ENCODE measurements at regions not wholly inside any gene's neighbourhood (a gene's known extent, or its start where the extent isn't known, plus 50 kb on each side); places are given as distances from the start of the nearest gene placed in this dataset.

DNA sequence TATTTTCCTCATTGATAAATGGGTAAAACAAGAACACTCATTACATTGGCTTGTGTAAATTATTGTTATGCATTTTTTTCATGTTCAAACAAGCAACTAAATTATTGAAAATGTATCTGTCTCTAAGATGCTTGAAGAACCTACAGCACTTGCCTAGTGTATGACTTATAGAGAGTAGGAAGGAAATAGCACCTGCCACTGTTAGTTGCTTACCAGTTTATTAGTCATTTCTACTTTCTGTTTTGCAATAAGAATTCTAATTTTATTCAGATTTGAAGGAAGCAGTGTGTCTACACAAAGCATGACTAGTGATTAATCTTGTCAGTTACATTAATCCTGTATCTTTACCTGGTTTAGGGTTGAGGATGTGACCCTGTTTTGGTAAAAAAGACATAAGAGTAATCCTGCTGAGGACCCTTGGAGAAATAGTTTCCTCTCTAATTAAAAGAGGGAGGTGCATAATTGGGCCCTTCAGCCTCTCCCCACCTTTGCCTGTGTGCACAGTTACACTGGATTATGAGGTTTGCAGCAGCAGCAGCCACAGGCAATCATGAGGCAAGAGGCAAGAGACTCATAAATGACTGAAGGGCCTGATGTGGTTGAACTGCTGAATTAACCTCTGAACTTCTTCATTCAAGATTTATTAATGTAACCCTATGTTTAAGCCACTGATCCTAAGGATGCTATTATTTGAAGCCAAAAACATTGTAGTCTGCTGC lies 1202.1 kb downstream of the ADGRL3 start:
- ATAC-seq (no peak), DNase-seq (no peak)
- H3K4me3 Mint-ChIP-seq = no peak overlapping the region
- H3K27me3 Mint-ChIP-seq = no peaks in the 10 kb centered on the region
- H3K27ac Mint-ChIP-seq = no peak overlapping the region
- no peaks in the 10 kb centered on the region for H3K36me3 Mint-ChIP-seq (ENCODE audit: low read depth)
- H3K4me1 Mint-ChIP-seq = no peaks in the 10 kb centered on the region
- peaks cover 7% of the 10 kb centered on the region for H3K9me3 Mint-ChIP-seq

DNA sequence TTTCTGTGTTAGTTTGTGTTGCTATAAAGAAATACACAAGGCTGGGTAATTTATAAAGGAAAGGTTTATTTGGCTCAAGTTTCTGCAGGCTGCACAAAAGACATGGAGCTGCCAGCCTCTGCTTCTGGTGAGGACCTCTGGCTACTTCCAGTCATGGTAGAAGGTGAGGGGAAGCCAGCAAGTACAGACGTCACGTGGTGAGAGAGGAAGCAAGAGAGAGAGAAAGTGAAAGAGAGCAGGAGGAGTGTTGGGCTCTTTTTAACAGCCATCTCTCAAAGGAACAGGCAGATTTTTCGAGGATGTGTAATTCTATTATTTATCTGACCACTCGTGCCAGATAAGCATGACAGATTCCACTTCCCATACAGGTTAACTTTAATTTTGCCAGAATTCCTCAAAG lies 1199.1 kb downstream of the ADGRL3 start:
- DNase-seq (no peak), ATAC-seq (no peak)
- H3K4me3 Mint-ChIP-seq = no peak overlapping the region
- H3K36me3 Mint-ChIP-seq (ENCODE audit: low read depth) = no peaks in the 10 kb centered on the region
- H3K27me3 Mint-ChIP-seq = no peaks in the 10 kb centered on the region
- H3K9me3 Mint-ChIP-seq = peaks cover 3% of the 10 kb centered on the region
- no peak overlapping the region for H3K27ac Mint-ChIP-seq
- no peaks in the 10 kb centered on the region for H3K4me1 Mint-ChIP-seq

DNA sequence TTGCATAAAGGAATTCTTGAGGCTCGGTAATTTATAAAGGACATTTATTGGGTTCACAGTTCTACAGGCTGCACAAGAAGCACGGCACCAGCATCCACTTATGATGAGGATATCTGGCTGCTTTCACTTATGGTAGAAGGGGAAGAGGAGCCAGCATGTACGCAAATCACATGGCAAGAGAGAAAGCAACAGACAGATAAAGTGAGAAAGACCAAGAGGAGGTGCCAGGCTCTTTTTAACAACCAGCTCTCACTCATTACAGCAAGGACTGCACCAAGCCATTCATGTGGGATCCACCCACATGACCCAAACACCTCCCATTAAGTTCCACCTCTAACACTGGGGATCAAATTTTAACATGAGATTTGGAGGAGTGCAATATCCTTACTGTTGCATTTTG lies 1198.2 kb downstream of the ADGRL3 start:
- no peaks in the 10 kb centered on the region for H3K36me3 Mint-ChIP-seq (ENCODE audit: low read depth)
- no peak overlapping the region for H3K4me3 Mint-ChIP-seq
- DNase-seq (no peak), ATAC-seq (no peak)
- H3K4me1 Mint-ChIP-seq = no peaks in the 10 kb centered on the region
- H3K27me3 Mint-ChIP-seq = no peaks in the 10 kb centered on the region
- peaks cover 7% of the 10 kb centered on the region for H3K9me3 Mint-ChIP-seq
- no peak overlapping the region for H3K27ac Mint-ChIP-seq

DNA sequence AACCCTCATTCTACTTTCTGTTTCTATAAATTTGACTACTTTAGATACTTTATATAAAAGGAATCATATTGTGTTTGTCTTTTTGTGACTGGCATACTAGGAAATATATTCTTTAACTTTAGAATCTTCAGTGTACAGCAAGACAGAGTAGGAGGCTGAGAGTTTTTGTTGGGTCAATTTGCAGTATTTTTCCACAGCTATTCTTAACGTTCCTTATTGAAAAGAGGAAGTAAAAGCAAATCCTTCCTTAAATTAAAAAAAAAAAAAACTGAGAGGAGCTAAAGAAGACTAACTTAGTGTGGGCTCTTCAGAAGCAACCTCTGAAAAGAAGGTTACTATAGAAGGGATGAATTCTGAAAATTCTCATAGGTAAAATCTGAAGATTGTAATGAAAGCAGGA lies 1194.6 kb downstream of the ADGRL3 start:
- H3K4me1 Mint-ChIP-seq = no peaks in the 10 kb centered on the region
- no peaks in the 10 kb centered on the region for H3K27me3 Mint-ChIP-seq
- peaks cover 4% of the 10 kb centered on the region for H3K9me3 Mint-ChIP-seq
- H3K27ac Mint-ChIP-seq = no peak overlapping the region
- H3K36me3 Mint-ChIP-seq (ENCODE audit: low read depth) = no peaks in the 10 kb centered on the region
- no peak overlapping the region for H3K4me3 Mint-ChIP-seq
- ATAC-seq (no peak), DNase-seq (no peak)

DNA sequence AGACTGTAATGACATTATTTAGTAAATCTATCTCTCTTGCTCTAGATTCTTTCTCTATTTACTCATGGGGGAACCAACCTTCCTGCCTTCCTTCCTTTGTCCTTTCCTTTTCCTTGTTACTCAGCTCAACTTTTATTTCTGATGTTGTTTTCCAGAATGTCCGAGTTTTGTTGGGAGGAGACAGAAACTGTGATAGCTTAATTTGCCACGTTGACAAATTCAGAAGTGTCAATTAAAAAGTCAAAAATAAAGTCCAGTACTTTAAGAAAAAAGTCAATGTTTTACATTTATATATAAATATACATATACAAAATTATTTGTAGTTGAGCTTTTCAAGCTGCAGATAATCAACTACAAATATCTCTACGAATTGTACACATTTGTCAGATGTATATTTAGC lies 1187.7 kb downstream of the ADGRL3 start:
- Mint-ChIP-seq H3K27me3 (no peaks in the 10 kb centered on the region), H3K27ac (no peak overlapping the region), H3K4me3 (no peak overlapping the region), H3K36me3 (ENCODE audit: low read depth) (no peaks in the 10 kb centered on the region), H3K9me3 (peaks cover 15% of the 10 kb centered on the region), H3K4me1 (no peaks in the 10 kb centered on the region)
- no peak for ATAC-seq
- DNase-seq = no peak

DNA sequence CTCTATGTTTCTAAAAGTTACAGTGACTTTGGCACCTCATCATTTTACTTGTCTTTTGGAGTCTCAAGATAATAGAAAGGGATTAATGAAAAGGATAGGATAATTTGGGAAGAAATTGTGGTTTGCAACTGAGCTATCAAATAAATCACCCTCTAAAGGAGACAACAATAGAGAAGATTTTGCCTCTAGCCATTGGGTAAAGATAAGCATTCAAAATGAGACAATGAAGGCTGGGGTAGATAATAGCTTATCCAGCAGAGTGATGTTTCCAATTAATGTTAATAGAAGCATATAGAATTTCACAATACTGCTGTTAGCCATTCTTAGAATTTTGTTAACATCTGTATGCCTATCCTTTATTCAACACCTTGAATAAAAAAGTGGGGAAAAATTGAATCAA lies 1177.6 kb downstream of the ADGRL3 start:
- Mint-ChIP-seq H3K27me3 (no peaks in the 10 kb centered on the region), H3K36me3 (ENCODE audit: low read depth) (no peaks in the 10 kb centered on the region), H3K9me3 (peaks cover 18% of the 10 kb centered on the region), H3K4me1 (no peaks in the 10 kb centered on the region), H3K4me3 (no peak overlapping the region), H3K27ac (no peak overlapping the region)
- ATAC-seq (no peak), DNase-seq (no peak)

DNA sequence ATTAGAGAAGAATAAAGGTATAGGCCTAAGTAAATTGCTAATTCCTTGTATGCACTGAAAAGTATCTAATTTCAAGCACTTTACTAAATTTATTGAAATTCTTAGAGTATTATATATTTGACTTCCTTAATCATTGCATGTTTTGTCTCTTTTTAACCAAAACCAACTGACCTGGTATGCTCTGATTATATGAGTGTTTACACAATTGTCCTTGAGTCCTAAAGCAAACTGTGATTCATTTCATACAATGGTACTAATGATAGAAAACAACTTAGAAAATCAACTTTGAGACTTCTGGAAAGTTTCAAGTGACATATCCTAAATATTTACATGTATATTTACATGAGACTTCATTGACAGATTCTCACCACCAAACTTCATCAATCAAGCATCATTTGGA lies 1177.1 kb downstream of the ADGRL3 start:
- Mint-ChIP-seq H3K36me3 (ENCODE audit: low read depth) (no peaks in the 10 kb centered on the region), H3K4me3 (no peak overlapping the region), H3K9me3 (peaks cover 18% of the 10 kb centered on the region), H3K27me3 (no peaks in the 10 kb centered on the region), H3K4me1 (no peaks in the 10 kb centered on the region), H3K27ac (no peak overlapping the region)
- DNase-seq (no peak), ATAC-seq (no peak)

DNA sequence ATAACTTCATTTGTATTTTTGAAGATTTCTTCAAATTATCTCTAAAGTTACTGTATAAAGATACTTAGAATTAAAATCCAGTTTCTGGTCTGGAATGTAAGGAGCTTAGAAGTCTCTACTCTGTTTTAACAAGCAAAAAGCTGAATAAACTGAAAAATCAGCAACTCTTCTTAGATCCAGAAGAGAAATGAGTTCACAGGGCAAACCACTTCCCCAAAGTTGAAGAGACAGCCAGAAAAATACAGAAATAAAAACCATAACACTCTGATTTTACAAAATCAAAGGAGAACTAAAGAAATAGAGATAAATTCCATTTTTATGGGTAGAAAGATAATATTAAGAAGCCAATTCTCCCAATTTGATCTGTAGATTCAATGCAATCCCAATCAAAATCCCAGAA lies 1166.8 kb downstream of the ADGRL3 start:
- no peaks in the 10 kb centered on the region for H3K4me1 Mint-ChIP-seq
- no peaks in the 10 kb centered on the region for H3K27me3 Mint-ChIP-seq
- ATAC-seq (no peak), DNase-seq (no peak)
- no peak overlapping the region for H3K27ac Mint-ChIP-seq
- no peak overlapping the region for H3K4me3 Mint-ChIP-seq
- H3K36me3 Mint-ChIP-seq (ENCODE audit: low read depth) = no peaks in the 10 kb centered on the region
- H3K9me3 Mint-ChIP-seq = peaks cover 18% of the 10 kb centered on the region

DNA sequence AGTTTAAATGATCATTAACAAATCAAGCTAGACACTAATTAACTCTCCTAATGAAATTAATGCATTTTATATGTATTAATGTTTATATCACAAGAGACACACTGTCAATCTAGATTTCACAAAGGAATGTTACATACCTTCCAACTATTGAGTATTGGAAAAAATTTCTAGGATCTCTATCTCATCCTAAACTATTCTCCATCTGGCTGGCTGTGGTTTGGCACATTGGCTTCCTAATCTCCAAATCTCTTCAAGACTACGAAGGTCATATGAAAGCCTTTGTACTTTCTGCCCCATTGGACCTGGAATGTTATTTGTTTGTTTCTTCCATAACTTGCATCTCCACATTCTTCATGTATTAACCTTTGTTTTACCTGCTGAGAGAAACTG lies 1160.0 kb downstream of the ADGRL3 start:
- Mint-ChIP-seq H3K27ac (no peak overlapping the region), H3K4me1 (no peaks in the 10 kb centered on the region), H3K36me3 (ENCODE audit: low read depth) (no peaks in the 10 kb centered on the region), H3K4me3 (no peak overlapping the region), H3K9me3 (peaks cover 27% of the 10 kb centered on the region), H3K27me3 (no peaks in the 10 kb centered on the region)
- ATAC-seq (no peak), DNase-seq (no peak)

DNA sequence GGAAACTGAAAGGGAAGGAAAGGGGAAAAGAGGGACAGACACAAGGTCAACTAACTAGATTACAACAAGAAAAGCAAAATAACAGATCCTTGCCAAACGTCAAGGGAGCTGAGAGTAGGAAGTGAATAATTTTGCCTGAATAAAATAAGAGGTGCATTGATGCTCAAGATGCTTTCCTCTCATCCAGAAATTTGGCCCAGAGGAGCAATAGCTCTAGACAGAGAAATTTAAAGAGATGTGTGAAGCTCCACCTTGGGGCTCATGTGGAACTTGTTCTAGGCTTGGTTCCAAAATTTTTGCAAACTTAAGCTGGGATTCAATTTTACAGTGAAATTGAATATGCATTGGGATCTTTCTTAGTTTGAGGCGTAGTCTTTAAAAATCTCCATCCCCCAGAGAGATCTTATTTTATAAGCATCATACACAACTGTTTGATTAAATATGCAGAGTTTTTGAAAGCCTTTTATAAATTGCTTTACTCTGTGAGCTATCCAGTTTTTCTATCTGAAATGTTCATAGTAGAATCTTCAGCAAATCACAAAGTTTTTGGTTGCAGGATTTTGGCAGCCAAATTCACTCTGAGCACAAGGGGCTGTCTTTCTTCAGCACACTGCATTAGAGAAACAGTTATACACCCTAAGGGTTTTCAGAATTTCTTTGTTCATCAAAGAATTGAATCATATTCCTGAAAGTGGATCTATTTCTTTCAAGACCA lies 1159.5 kb downstream of the ADGRL3 start:
- Mint-ChIP-seq H3K27ac (no peak overlapping the region), H3K9me3 (peaks cover 22% of the 10 kb centered on the region), H3K4me1 (no peaks in the 10 kb centered on the region), H3K4me3 (no peak overlapping the region), H3K27me3 (no peaks in the 10 kb centered on the region), H3K36me3 (ENCODE audit: low read depth) (no peaks in the 10 kb centered on the region)
- ATAC-seq = no peak
- no peak for DNase-seq

DNA sequence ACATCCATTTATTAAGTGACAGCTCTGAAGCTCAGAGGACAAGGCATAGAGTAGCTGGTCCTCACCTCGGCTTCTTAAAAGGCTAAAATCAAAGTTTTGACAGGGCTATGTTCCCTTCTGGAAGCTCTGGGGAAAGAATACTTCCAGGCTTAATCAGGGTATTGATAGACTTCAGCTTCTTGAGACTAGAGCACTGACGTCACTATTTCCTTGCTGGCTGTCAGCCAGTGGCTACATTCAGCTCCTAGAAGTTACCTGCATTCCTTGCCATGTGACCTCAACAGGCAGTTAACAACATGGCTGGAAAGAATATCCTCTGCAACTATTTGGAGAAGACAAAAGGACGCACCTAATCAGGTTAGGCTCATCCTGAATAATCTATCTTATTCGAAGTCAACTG lies 1144.8 kb downstream of the ADGRL3 start:
- ATAC-seq (no peak), DNase-seq (no peak)
- H3K36me3 Mint-ChIP-seq (ENCODE audit: low read depth) = no peaks in the 10 kb centered on the region
- no peak overlapping the region for H3K4me3 Mint-ChIP-seq
- no peaks in the 10 kb centered on the region for H3K27me3 Mint-ChIP-seq
- H3K4me1 Mint-ChIP-seq = no peaks in the 10 kb centered on the region
- peaks cover 21% of the 10 kb centered on the region for H3K9me3 Mint-ChIP-seq
- no peak overlapping the region for H3K27ac Mint-ChIP-seq

DNA sequence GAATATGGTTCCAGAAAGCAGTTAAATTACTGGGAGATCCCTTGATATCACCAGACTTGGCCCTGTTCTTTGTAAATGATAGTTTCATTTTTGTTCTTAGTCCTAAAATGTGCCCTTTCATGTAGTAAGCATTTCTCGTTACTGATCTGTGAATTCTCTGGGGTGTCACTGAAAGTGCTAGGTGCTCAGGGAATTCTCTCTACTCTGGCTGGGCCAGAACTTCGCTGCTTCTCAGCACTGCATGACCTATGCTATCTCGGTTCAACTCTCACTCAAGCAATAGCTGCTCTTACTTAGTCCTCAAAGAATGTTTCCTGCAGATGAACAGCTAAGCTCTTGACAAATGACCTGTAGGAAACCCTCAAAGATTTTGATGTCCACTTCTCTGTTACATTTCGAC lies 1144.3 kb downstream of the ADGRL3 start:
- no peak for ATAC-seq
- Mint-ChIP-seq H3K27me3 (no peaks in the 10 kb centered on the region), H3K9me3 (peaks cover 25% of the 10 kb centered on the region), H3K27ac (no peak overlapping the region), H3K36me3 (ENCODE audit: low read depth) (no peaks in the 10 kb centered on the region), H3K4me1 (no peaks in the 10 kb centered on the region), H3K4me3 (no peak overlapping the region)
- DNase-seq = no peak

DNA sequence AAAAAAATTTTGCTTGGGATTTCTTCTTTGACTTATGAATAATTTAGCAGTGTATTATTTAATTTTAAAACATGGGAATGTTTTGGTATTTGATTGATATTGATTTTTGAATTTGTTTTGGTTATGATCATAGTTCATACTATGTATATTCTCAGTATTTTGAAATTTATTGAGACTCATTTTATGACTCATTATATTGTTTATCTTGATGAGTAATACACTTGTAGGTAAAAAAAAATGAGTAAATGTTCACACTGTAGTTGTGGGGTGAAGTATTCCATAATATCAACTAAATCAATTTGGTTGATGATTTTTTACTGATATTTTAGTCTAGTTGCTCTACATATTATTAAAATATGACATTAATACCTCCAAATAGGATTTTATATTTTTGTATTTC lies 1142.2 kb downstream of the ADGRL3 start:
- ATAC-seq = no peak
- no peaks in the 10 kb centered on the region for H3K27me3 Mint-ChIP-seq
- H3K36me3 Mint-ChIP-seq (ENCODE audit: low read depth) = no peaks in the 10 kb centered on the region
- H3K27ac Mint-ChIP-seq = no peak overlapping the region
- H3K4me1 Mint-ChIP-seq = no peaks in the 10 kb centered on the region
- DNase-seq = no peak
- H3K4me3 Mint-ChIP-seq = no peak overlapping the region
- peaks cover 35% of the 10 kb centered on the region for H3K9me3 Mint-ChIP-seq

DNA sequence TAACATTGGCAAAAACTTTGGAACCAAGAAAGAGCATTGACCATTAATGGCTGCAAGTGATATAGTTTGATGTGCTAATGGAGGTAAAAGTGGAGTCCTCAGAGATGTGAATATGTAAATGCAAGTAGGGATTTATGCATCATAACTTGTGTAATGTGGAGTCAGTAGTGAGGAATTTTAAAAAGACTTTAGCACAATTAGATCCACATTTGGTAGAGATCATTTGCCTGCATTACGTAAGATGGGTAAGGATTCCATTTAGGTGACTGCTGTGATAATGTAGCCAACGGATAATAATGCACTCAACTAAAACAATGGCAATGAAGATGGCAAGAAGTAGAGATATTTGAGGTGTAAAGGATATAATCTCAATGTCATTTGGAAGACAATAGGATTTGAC lies 1128.4 kb downstream of the ADGRL3 start:
- DNase-seq (no peak), ATAC-seq (no peak)
- no peaks in the 10 kb centered on the region for H3K4me1 Mint-ChIP-seq
- no peak overlapping the region for H3K4me3 Mint-ChIP-seq
- peaks cover 13% of the 10 kb centered on the region for H3K9me3 Mint-ChIP-seq
- no peaks in the 10 kb centered on the region for H3K36me3 Mint-ChIP-seq (ENCODE audit: low read depth)
- no peaks in the 10 kb centered on the region for H3K27me3 Mint-ChIP-seq
- no peak overlapping the region for H3K27ac Mint-ChIP-seq

DNA sequence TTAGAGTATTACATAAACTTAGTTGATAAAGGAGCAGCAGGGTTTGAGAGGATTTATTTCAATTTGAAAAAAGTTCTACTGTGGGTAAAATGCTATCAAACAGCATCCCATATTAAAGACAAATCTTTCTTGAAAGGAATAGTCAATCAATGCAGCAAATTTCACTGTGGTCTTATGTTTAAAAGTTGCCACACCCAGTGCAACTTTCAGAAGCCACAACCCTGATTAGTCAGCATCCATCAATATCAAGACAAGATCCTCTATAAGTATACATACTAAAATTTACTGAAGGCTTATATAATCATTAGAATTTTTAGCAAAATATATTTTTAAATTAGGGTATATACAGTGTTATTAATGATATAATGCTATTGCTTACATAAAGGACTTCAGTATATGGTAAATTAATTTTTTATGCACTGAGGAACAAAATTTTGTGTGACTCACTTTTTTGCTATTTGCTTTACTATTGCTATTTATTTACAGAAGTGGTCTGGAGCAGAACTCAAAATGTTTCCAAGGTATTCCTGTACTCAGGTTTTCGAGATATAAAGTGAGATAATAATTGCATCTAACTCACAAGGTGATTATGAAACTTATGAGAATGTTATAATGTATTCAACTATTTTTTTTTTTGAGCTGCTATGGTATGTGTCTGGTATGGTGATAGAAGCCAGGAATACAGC lies 1127.6 kb downstream of the ADGRL3 start:
- no peak for DNase-seq
- Mint-ChIP-seq H3K36me3 (ENCODE audit: low read depth) (no peaks in the 10 kb centered on the region), H3K4me3 (no peak overlapping the region), H3K4me1 (no peaks in the 10 kb centered on the region), H3K27ac (no peak overlapping the region), H3K27me3 (no peaks in the 10 kb centered on the region), H3K9me3 (peaks cover 9% of the 10 kb centered on the region)
- ATAC-seq = no peak

Measured in activated naive CD8-positive, alpha-beta T cell treated with anti-CD3 and anti-CD28 coated beads, Interleukin-2, amount 50 U/mL, for 24 hours (primary cell).